WTC11 (cell line): ENCODE measurements at regions not wholly inside any gene's neighbourhood (a gene's known extent, or its start where the extent isn't known, plus 50 kb on each side); places are given as distances from the start of the nearest gene placed in this dataset.

Experiments used
- CREB1 ChIP-seq: sonication (generic); formaldehyde crosslinking; IDR thresholded peaks from 2 replicates; pipeline ENCODE4 v1.8.0; 2023; ENCODE audit warnings: mild to moderate bottlenecking, missing genetic modification reagents
- CTCF ChIP-seq: fragments of 200-600 bp; IDR thresholded peaks from 2 replicates; pipeline ENCODE4 v1.8.0; 2022; ENCODE audit warnings: antibody characterized with exemption
- FOXJ3 ChIP-seq: sonication (generic); formaldehyde crosslinking; IDR thresholded peaks from 2 replicates; pipeline ENCODE4 v1.9.0; 2021; ENCODE audit warnings: missing genetic modification reagents, mild to moderate bottlenecking, borderline replicate concordance
- MAX ChIP-seq: sonication (generic); formaldehyde crosslinking; IDR thresholded peaks from 2 replicates; pipeline ENCODE4 v1.8.0; 2022; ENCODE audit warnings: mild to moderate bottlenecking, missing genetic modification reagents
- NR1H2 ChIP-seq: sonication (generic); formaldehyde crosslinking; IDR thresholded peaks from 2 replicates; pipeline ENCODE4 v1.9.0; 2021; ENCODE audit warnings: mild to moderate bottlenecking, moderate library complexity, missing genetic modification reagents
- STAT6 ChIP-seq: sonication (generic); formaldehyde crosslinking; conservative IDR thresholded peaks from 2 replicates; pipeline ENCODE4 v1.8.1; 2023; ENCODE audit warnings: mild to moderate bottlenecking, low read depth, missing genetic modification reagents, moderate library complexity
- TCF7 ChIP-seq: sonication (generic); formaldehyde crosslinking; IDR thresholded peaks from 2 replicates; pipeline ENCODE4 v1.8.0; 2022; ENCODE audit warnings: mild to moderate bottlenecking, low read depth, missing genetic modification reagents, moderate library complexity
- USF2 ChIP-seq: sonication (generic); formaldehyde crosslinking; IDR thresholded peaks from 2 replicates; pipeline ENCODE4 v1.8.1; 2023; ENCODE audit warnings: mild to moderate bottlenecking, missing genetic modification reagents, moderate library complexity
- ZNF423 ChIP-seq: fragments of 250-450 bp; sonication (Bioruptor Pico); IDR thresholded peaks from 2 replicates; pipeline ENCODE4 v2.1.2; 2022; ENCODE audit warnings: mild to moderate bottlenecking, moderate library complexity

- TF ChIP-seq CREB1 (no peak), USF2 (CRISPR knock-in tag) (no peak), CTCF (no peak), TCF7 (CRISPR knock-in tag) (no peak), NR1H2 (CRISPR knock-in tag) (no peak), FOXJ3 (CRISPR knock-in tag) (no peak), STAT6 (CRISPR knock-in tag) (no peak), ZNF423 (CRISPR knock-in tag) (no peak), MAX (no peak)
Measured at GRCh38 chr15:35179739-35180138, 94.6 kb upstream of the NANOGP8 start.
